Mesenchymal stem cell (in vitro differentiated cells and primary cell): ENCODE measurements at regions not wholly inside any gene's neighbourhood (a gene's known extent, or its start where the extent isn't known, plus 50 kb on each side); places are given as distances from the start of the nearest gene placed in this dataset.

Source experiments
- DNase-seq: peaks from one replicate; pipeline ENCODE4 v3.0.0-alpha.2; 2013
- H2AFZ ChIP-seq: one replicate; pipeline ENCODE4 v1.6.1; 2013; ENCODE audit warnings: low read depth, mild to moderate bottlenecking, control low read depth, inconsistent platforms, low read length, moderate library complexity
- H2AK5ac ChIP-seq: 2 replicates; pipeline ENCODE4 v1.6.1; 2013; ENCODE audit warnings: low read length, moderate library complexity, mild to moderate bottlenecking, inconsistent platforms; ENCODE audit not compliant: severe bottlenecking
- H2BK120ac ChIP-seq: one replicate; pipeline ENCODE4 v1.6.1; 2013; ENCODE audit warnings: low read depth, mild to moderate bottlenecking, inconsistent platforms, low read length, moderate library complexity
- H2BK12ac ChIP-seq, 2 experiments: one replicate each; pipeline ENCODE4 v1.6.1; 2013; ENCODE audit warnings: inconsistent platforms in 2 of 2, low read length in 2 of 2, mild to moderate bottlenecking in 2 of 2, moderate library complexity in 2 of 2, control low read depth in 1 of 2
- H2BK15ac ChIP-seq: one replicate; pipeline ENCODE4 v1.6.1; 2013; ENCODE audit warnings: mild to moderate bottlenecking, low read depth, inconsistent platforms; ENCODE audit not compliant: poor library complexity, severe bottlenecking
- H2BK5ac ChIP-seq: 2 replicates; pipeline ENCODE4 v1.6.1; 2013; ENCODE audit warnings: low read depth, mild to moderate bottlenecking, low read length, control low read depth, inconsistent platforms; ENCODE audit not compliant: poor library complexity, severe bottlenecking
- H3K14ac ChIP-seq, 2 experiments: one replicate each; pipeline ENCODE4 v1.6.1; 2013; ENCODE audit warnings: inconsistent platforms in 2 of 2, low read length in 2 of 2, control low read depth in 1 of 2, mild to moderate bottlenecking in 1 of 2, moderate library complexity in 1 of 2
- H3K18ac ChIP-seq, 2 experiments: one replicate each; pipeline ENCODE4 v1.6.1; 2013; ENCODE audit warnings: inconsistent platforms in 2 of 2, low read length in 2 of 2, control low read depth in 1 of 2, low read depth in 1 of 2, mild to moderate bottlenecking in 1 of 2
- H3K23ac ChIP-seq, 2 experiments: one replicate each; pipeline ENCODE4 v1.6.1; 2013; ENCODE audit warnings: inconsistent platforms in 2 of 2, low read length in 2 of 2, mild to moderate bottlenecking in 2 of 2, moderate library complexity in 2 of 2, control low read depth in 1 of 2
- H3K27ac ChIP-seq: 2 replicates; pipeline ENCODE4 v1.5.1; 2013; ENCODE audit warnings: mild to moderate bottlenecking, moderate library complexity, low read length, control low read depth, inconsistent platforms; ENCODE audit not compliant: poor library complexity, severe bottlenecking
- H3K27me3 ChIP-seq, 2 experiments: 2 replicates each; pipeline versions ENCODE4 v1.6.1 to v1.7.0; 2013; ENCODE audit warnings: low read length in 2 of 2, mild to moderate bottlenecking in 2 of 2, moderate library complexity in 2 of 2, control low read depth in 1 of 2, inconsistent platforms in 1 of 2; ENCODE audit not compliant: control insufficient read depth in 1 of 2, insufficient read depth in 1 of 2
- H3K36me3 ChIP-seq, 2 experiments: 2 replicates each; pipeline versions ENCODE4 v1.6.1 to v1.7.0; 2013; ENCODE audit warnings: low read length in 2 of 2, control low read depth in 1 of 2, inconsistent platforms in 1 of 2, low read depth in 1 of 2, mild to moderate bottlenecking in 1 of 2; ENCODE audit not compliant: insufficient read depth in 2 of 2, control insufficient read depth in 1 of 2
- H3K4ac ChIP-seq, 2 experiments: one replicate each; pipeline ENCODE4 v1.6.1; 2013; ENCODE audit warnings: inconsistent platforms in 2 of 2, low read length in 2 of 2, mild to moderate bottlenecking in 2 of 2, moderate library complexity in 2 of 2, control low read depth in 1 of 2, low read depth in 1 of 2
- H3K4me1 ChIP-seq: 2 replicates; pipeline ENCODE4 v1.6.1; 2013; ENCODE audit warnings: low read depth, low read length, control low read depth; ENCODE audit not compliant: control insufficient read depth, insufficient read depth
- H3K4me2 ChIP-seq: 2 replicates; pipeline ENCODE4 v1.6.1; 2013; ENCODE audit warnings: low read length, mild to moderate bottlenecking, inconsistent platforms; ENCODE audit not compliant: poor library complexity, severe bottlenecking
- H3K4me3 ChIP-seq, 2 experiments: 2 replicates each; pipeline versions ENCODE4 v1.5.1 to v1.7.0; 2013; ENCODE audit warnings: low read length in 2 of 2, mild to moderate bottlenecking in 2 of 2, control low read depth in 1 of 2, low read depth in 1 of 2; ENCODE audit not compliant: insufficient read depth in 1 of 2
- H3K79me1 ChIP-seq: replicated peaks from 2 replicates; pipeline ENCODE4 v1.6.1; 2013; ENCODE audit warnings: mild to moderate bottlenecking, control low read depth, low read length, inconsistent platforms; ENCODE audit not compliant: poor library complexity, severe bottlenecking
- H3K9ac ChIP-seq: 2 replicates; pipeline ENCODE4 v1.7.0; 2013; ENCODE audit warnings: mild to moderate bottlenecking, low read length, moderate library complexity
- H3K9me3 ChIP-seq: 2 replicates; pipeline ENCODE4 v1.7.0; 2013; ENCODE audit warnings: mild to moderate bottlenecking, low read length; ENCODE audit not compliant: control insufficient read depth
- H4K8ac ChIP-seq: one replicate; pipeline ENCODE4 v1.6.1; 2013; ENCODE audit warnings: inconsistent platforms, mild to moderate bottlenecking, low read length, moderate library complexity
- H4K91ac ChIP-seq: one replicate; pipeline ENCODE4 v1.6.1; 2013; ENCODE audit warnings: mild to moderate bottlenecking, low read length, inconsistent platforms
- WGBS: methylation state at CpG from one replicate; pipeline ENCODE4 v1.1.7; 2013; ENCODE audit warnings: mixed read lengths; 5-methylcytosine and 5-hydroxymethylcytosine counted together

DNA sequence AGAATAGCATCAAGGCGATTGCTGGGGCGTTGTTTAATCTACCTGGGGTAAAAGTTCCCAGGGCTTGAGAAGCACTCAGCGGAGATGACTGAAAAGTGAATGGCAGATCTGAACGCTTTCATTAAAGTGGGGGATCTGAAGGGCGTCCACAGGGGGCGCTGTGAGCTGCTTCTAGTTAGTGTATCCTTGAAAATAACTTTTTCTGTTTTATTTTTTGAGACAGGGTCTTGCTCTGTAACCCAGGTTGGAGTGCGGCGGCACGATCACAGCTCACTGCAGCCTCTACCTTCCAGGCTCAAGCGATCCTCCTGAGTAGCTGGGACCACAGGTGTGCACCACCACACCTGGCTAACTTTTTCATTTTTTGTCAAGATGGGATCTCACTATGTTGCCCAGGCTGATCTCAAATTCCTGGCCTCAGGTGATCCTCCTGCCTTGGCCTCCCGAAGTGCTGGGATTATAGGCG is 360.4 kb downstream of the SEC14L1 start:
- WGBS = 92% methylated on average over 12 of the region's 12 CpGs

GRCh38 chr17:77501751-77502625 is 361.2 kb downstream of the SEC14L1 start:
- H3K9ac ChIP-seq = no peak overlapping the region
- H4K91ac ChIP-seq = no peak overlapping the region
- no peak overlapping the region for H2BK120ac ChIP-seq
- H4K8ac ChIP-seq = no peak overlapping the region
- no peak for DNase-seq
- H3K4me3 ChIP-seq = no peak overlapping the region
- no peak overlapping the region for H3K14ac ChIP-seq
- H3K79me1 ChIP-seq = peaks cover 20% of the 10 kb centered on the region
- WGBS = 95% methylated on average over 15 of the region's 16 CpGs
- H3K4me1 ChIP-seq = peaks cover 1% of the 10 kb centered on the region
- no peak overlapping the region for H2AK5ac ChIP-seq
- H3K36me3 ChIP-seq = peaks cover 51 to 62% of the 10 kb centered on the region in 2 experiments
- H2AFZ ChIP-seq = no peak overlapping the region
- no peak overlapping the region for H3K27ac ChIP-seq
- H3K18ac ChIP-seq = no peak overlapping the region
- H3K23ac ChIP-seq = no peak overlapping the region
- H2BK15ac ChIP-seq = no peak overlapping the region
- H3K4ac ChIP-seq = no peak overlapping the region
- no peaks in the 10 kb centered on the region for H3K9me3 ChIP-seq
- H2BK12ac ChIP-seq = no peak overlapping the region
- no peaks in the 10 kb centered on the region for H3K27me3 ChIP-seq
- H3K4me2 ChIP-seq = no peak overlapping the region
- no peak overlapping the region for H2BK5ac ChIP-seq

More for the DNA sequence above, 360.4 kb downstream of the SEC14L1 start:
- Histone ChIP-seq H2BK15ac (no peak overlapping the region), H3K79me1 (peaks cover 28% of the 10 kb centered on the region), H3K23ac (no peak overlapping the region), H2AK5ac (no peak overlapping the region), H3K14ac (no peak overlapping the region), H2BK5ac (no peak overlapping the region), H3K4ac (no peak overlapping the region), H2AFZ (no peak overlapping the region), H4K8ac (no peak overlapping the region), H3K9me3 (no peaks in the 10 kb centered on the region), H4K91ac (no peak overlapping the region), H3K9ac (no peak overlapping the region), H3K27me3 (no peaks in the 10 kb centered on the region), H3K27ac (no peak overlapping the region), H2BK12ac (no peak overlapping the region), H3K4me3 (no peak overlapping the region), H2BK120ac (no peak overlapping the region), H3K18ac (no peak overlapping the region), H3K4me2 (no peak overlapping the region), H3K36me3 (peaks cover 60 to 70% of the 10 kb centered on the region in 2 experiments), H3K4me1 (peaks cover 1% of the 10 kb centered on the region)
- DNase-seq = no peak

DNA sequence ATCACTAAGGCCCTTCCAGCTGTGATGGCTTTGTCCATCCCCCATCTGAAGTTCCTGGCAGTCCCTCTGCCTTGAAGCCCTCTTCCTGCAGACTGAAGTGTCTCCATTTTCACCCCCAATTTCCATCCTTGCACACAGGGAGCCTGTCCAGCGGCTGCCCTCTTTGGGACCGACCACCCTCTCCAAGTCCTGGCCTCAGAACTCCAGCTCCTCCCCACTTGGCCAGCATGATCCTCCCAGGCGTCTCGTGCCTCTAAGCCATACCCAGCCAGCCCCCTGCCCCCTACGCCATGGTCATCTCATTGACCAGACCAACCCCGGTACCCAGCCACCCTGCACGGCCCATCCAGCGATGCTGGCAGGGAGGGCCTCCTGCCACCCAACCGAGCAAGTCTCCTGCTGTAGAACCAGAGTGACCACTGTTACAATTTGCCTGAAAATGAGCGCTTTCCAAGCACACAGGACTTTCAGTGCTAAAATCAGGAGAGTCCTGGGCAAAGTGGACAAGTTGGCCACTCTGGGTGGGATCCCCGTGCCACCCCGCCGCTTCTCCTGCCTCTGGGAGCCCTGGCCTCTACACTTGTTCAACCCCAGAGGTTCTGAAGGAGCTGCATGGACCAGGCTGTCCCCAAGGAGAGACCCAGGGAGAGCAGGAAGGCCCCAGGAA is 362.0 kb downstream of the SEC14L1 start:
- WGBS = 94% methylated on average over 13 of the region's 13 CpGs
- Histone ChIP-seq H2AFZ (no peak overlapping the region), H3K4me3 (no peak overlapping the region), H4K8ac (no peak overlapping the region), H2BK120ac (no peak overlapping the region), H3K27me3 (no peaks in the 10 kb centered on the region), H3K4me1 (peaks cover 1% of the 10 kb centered on the region), H2BK15ac (no peak overlapping the region), H2BK5ac (no peak overlapping the region), H2BK12ac (peak overlapping the region in 1 of 2 experiments; percentile 13), H2AK5ac (no peak overlapping the region), H3K4me2 (no peak overlapping the region), H3K9ac (no peak overlapping the region), H3K79me1 (peaks cover 13% of the 10 kb centered on the region), H3K4ac (no peak overlapping the region), H3K36me3 (peaks cover 45 to 59% of the 10 kb centered on the region in 2 experiments), H3K14ac (no peak overlapping the region), H3K27ac (no peak overlapping the region), H3K23ac (no peak overlapping the region), H4K91ac (no peak overlapping the region), H3K9me3 (no peaks in the 10 kb centered on the region), H3K18ac (no peak overlapping the region)
- no peak for DNase-seq

GRCh38 chr17:77503293-77503655 is 362.5 kb downstream of the SEC14L1 start:
- Histone ChIP-seq H3K9ac (no peak overlapping the region), H3K23ac (no peak overlapping the region), H3K79me1 (peaks cover 10% of the 10 kb centered on the region), H3K4ac (no peak overlapping the region), H2BK12ac (no peak overlapping the region), H2AFZ (no peak overlapping the region), H3K9me3 (no peaks in the 10 kb centered on the region), H4K91ac (no peak overlapping the region), H2BK120ac (no peak overlapping the region), H3K18ac (no peak overlapping the region), H3K36me3 (peaks cover 42 to 54% of the 10 kb centered on the region in 2 experiments), H2AK5ac (no peak overlapping the region), H3K4me3 (no peak overlapping the region), H3K4me2 (no peak overlapping the region), H3K14ac (no peak overlapping the region), H3K27me3 (no peaks in the 10 kb centered on the region), H4K8ac (no peak overlapping the region), H3K27ac (no peak overlapping the region), H2BK5ac (no peak overlapping the region), H2BK15ac (no peak overlapping the region), H3K4me1 (peaks cover 1% of the 10 kb centered on the region)
- no peak for DNase-seq
- WGBS = 96% methylated on average over 5 of the region's 7 CpGs
